ENCODE measurements at regions not wholly inside any gene's neighbourhood (a gene's known extent, or its start where the extent isn't known, plus 50 kb on each side); places are given as distances from the start of the nearest gene placed in this dataset.

DNA sequence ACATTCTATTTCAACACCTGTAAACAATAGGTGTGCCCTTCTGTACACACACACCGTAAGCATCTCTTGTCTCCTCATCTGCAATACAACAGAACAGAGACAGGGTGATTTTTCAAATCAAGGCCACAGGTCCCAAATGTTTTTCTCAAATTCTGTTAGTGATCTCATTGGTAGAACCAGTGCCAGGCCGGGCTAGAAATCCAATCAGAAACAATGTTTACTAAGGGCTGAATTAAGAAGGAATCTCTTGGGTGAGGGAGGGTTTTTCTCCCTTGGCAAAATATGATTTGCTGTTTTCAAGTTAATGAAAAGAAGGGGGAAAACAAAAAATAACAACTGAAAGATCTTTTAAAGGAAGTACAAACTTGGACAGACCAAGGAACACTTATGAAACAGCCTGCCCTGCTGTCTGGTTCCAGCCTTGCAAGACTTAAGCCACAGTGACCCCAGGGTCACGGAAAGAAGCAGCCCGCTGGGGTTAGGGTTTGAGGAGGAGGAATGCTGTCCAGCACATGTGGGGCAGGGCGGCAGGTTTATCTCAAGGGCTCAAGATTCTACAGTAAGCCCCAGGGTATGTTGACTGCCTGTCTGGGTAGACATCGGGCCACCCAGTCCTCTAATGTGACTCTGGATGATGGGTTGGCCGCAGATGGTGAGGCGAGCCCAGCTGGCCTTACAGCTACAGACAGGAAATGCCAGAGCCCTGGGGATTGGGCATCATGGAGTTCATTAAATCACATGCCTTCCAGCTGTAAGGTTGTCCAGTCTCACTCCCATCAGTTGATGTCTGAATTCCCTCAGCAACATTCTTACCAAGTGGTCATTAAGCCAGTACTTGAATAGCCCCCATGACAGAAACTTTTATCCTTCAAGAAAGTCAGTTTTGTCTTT, 73.3 kb upstream of the SLC44A3 start:
- TF ChIP-seq POLR2AphosphoS5 (IDR thresholded peaks at IDR 0.05; ENCODE audit: low read depth) = no peak
- TF ChIP-seq, protein P1, sequence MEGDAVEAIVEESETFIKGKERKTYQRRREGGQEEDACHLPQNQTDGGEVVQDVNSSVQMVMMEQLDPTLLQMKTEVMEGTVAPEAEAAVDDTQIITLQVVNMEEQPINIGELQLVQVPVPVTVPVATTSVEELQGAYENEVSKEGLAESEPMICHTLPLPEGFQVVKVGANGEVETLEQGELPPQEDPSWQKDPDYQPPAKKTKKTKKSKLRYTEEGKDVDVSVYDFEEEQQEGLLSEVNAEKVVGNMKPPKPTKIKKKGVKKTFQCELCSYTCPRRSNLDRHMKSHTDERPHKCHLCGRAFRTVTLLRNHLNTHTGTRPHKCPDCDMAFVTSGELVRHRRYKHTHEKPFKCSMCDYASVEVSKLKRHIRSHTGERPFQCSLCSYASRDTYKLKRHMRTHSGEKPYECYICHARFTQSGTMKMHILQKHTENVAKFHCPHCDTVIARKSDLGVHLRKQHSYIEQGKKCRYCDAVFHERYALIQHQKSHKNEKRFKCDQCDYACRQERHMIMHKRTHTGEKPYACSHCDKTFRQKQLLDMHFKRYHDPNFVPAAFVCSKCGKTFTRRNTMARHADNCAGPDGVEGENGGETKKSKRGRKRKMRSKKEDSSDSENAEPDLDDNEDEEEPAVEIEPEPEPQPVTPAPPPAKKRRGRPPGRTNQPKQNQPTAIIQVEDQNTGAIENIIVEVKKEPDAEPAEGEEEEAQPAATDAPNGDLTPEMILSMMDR (IDR thresholded peaks at IDR 0.05; ENCODE audit: insufficient read depth, low read length) = no peak
